ENCODE measurements at regions not wholly inside any gene's neighbourhood (a gene's known extent, or its start where the extent isn't known, plus 50 kb on each side); places are given as distances from the start of the nearest gene placed in this dataset.

DNA sequence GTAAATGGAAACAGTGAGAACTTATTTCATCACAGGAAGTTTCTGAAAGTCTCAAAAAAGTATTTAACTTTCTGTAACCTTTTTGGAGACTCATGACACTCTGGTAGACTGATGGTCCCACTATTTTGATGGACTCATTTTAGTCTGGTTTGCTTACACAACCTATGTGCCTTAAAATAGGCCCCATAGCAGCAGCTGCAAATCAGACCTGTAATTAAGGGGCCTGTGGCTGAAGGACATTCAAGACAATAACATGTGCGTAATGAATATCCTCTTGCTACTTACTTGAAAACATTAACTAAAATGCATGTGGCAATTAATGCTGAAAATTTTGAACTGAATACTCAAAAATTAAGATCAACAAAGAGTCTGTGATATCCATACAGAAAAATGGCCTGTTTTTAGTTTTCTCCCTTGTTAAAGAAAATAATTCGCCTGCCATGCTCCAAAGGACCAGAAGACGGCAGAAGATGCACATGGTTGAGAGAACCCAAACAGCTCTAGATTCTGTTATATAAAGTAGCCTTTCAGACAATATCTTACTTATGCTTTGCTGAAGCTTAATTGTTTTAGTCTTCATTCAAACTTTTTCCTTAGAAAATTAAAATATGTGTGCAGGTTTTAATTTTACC lies 568.5 kb downstream of the KCNA4 start (continued):
- TF ChIP-seq ZNF501 (tag by site-specific recombination; IDR thresholded peaks at IDR 0.05) (no peak), ZNF654 (tag by site-specific recombination; IDR thresholded peaks at IDR 0.05; ENCODE audit: low read depth) (no peak), ZNF76 (tag by site-specific recombination; IDR thresholded peaks at IDR 0.05; ENCODE audit: borderline replicate concordance, low read depth) (no peak)

DNA sequence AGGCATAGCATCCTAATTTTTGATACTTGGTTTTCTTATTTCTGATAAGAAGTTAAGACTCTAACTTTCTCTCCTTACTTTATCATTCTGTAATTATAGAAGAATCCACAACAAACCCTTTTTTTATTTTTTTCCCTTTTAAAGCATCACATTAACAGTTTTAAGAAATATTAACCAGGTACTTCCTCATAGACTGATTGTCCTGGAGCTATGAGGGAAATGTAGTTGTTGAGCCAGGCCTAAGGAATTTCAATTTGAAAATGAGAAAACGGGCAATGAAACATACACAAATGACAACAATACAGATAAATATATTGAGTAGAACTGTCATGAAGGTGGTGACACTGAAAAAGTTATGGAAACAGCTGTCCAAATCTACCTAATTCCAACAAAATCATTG lies 569.0 kb downstream of the KCNA4 start:
- no peaks in the 10 kb centered on the region for H3K9me3 ChIP-seq (ENCODE audit: control insufficient read depth, insufficient read depth, low read depth, low read length)
- ChIA-PET CTCF (interaction anchor here (0.6 to 1.0 kb wide), 3 partner anchors 15 to 897 kb away, joined by 3 to 4 read pairs (median 3); no protein-coding TSS in a partner anchor), POLR2A (no interaction called here)
- H3K4me3 ChIP-seq (ENCODE audit: low read depth, low read length) = no peak overlapping the region
- TF ChIP-seq ZNF544 (tag by site-specific recombination; IDR thresholded peaks at IDR 0.05) (no peak), ZNF510 (tag by site-specific recombination; IDR thresholded peaks at IDR 0.05; ENCODE audit: insufficient replicate concordance) (no peak), SP7 (tag by site-specific recombination; IDR thresholded peaks at IDR 0.05) (no peak), KLF16 (tag by site-specific recombination; IDR thresholded peaks at IDR 0.05) (no peak), ZNF561 (tag by site-specific recombination; IDR thresholded peaks at IDR 0.05; ENCODE audit: borderline replicate concordance) (no peak), ZNF530 (tag by site-specific recombination; IDR thresholded peaks at IDR 0.05; ENCODE audit: low read depth) (no peak), ZNF670 (tag by site-specific recombination; IDR thresholded peaks at IDR 0.05; ENCODE audit: low read depth) (no peak), SETDB1 (IDR thresholded peaks at IDR 0.05; ENCODE audit: insufficient read length, low read length) (no peak), FEZF1 (tag by site-specific recombination; IDR thresholded peaks at IDR 0.05) (no peak), BCL11B (tag by site-specific recombination; IDR thresholded peaks at IDR 0.05; ENCODE audit: low read depth) (no peak), ZNF335 (tag by site-specific recombination; conservative IDR thresholded peaks at IDR 0.05) (no peak), MZF1 (tag by site-specific recombination; IDR thresholded peaks at IDR 0.05; ENCODE audit: borderline replicate concordance) (no peak)
- TF ChIP-seq, protein P1, sequence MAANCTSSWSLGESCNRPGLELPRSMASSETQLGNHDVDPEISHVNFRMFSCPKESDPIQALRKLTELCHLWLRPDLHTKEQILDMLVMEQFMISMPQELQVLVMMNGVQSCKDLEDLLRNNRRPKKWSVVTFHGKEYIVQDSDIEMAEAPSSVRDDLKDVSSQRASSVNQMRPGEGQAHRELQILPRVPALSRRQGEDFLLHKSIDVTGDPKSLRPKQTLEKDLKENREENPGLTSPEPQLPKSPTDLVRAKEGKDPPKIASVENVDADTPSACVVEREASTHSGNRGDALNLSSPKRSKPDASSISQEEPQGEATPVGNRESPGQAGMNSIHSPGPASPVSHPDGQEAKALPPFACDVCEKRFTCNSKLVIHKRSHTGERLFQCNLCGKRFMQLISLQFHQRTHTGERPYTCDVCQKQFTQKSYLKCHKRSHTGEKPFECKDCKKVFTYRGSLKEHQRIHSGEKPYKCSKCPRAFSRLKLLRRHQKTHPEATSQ (tag by site-specific recombination; IDR thresholded peaks at IDR 0.05) = no peak
- TF ChIP-seq, protein P2, sequence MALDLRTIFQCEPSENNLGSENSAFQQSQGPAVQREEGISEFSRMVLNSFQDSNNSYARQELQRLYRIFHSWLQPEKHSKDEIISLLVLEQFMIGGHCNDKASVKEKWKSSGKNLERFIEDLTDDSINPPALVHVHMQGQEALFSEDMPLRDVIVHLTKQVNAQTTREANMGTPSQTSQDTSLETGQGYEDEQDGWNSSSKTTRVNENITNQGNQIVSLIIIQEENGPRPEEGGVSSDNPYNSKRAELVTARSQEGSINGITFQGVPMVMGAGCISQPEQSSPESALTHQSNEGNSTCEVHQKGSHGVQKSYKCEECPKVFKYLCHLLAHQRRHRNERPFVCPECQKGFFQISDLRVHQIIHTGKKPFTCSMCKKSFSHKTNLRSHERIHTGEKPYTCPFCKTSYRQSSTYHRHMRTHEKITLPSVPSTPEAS (tag by site-specific recombination; IDR thresholded peaks at IDR 0.05) = no peak
- TF ChIP-seq, protein P3, sequence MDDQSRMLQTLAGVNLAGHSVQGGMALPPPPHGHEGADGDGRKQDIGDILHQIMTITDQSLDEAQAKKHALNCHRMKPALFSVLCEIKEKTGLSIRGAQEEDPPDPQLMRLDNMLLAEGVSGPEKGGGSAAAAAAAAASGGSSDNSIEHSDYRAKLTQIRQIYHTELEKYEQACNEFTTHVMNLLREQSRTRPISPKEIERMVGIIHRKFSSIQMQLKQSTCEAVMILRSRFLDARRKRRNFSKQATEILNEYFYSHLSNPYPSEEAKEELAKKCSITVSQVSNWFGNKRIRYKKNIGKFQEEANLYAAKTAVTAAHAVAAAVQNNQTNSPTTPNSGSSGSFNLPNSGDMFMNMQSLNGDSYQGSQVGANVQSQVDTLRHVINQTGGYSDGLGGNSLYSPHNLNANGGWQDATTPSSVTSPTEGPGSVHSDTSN (CRISPR knock-in tag; IDR thresholded peaks at IDR 0.05) = no peak
- TF ChIP-seq, protein P4, sequence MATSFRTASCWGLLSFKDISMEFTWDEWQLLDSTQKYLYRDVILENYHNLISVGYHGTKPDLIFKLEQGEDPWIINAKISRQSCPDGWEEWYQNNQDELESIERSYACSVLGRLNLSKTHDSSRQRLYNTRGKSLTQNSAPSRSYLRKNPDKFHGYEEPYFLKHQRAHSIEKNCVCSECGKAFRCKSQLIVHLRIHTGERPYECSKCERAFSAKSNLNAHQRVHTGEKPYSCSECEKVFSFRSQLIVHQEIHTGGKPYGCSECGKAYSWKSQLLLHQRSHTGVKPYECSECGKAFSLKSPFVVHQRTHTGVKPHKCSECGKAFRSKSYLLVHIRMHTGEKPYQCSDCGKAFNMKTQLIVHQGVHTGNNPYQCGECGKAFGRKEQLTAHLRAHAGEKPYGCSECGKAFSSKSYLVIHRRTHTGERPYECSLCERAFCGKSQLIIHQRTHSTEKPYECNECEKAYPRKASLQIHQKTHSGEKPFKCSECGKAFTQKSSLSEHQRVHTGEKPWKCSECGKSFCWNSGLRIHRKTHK (tag by site-specific recombination; IDR thresholded peaks at IDR 0.05) = no peak
- TF ChIP-seq, protein P5, sequence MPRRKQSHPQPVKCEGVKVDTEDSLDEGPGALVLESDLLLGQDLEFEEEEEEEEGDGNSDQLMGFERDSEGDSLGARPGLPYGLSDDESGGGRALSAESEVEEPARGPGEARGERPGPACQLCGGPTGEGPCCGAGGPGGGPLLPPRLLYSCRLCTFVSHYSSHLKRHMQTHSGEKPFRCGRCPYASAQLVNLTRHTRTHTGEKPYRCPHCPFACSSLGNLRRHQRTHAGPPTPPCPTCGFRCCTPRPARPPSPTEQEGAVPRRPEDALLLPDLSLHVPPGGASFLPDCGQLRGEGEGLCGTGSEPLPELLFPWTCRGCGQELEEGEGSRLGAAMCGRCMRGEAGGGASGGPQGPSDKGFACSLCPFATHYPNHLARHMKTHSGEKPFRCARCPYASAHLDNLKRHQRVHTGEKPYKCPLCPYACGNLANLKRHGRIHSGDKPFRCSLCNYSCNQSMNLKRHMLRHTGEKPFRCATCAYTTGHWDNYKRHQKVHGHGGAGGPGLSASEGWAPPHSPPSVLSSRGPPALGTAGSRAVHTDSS (tag by site-specific recombination; IDR thresholded peaks at IDR 0.05) = no peak
- H3K4me1 ChIP-seq (ENCODE audit: control insufficient read depth, insufficient read depth, low read length) = no peaks in the 10 kb centered on the region
- H3K27ac ChIP-seq (ENCODE audit: extremely low read depth, low read depth, low read length) = no peak overlapping the region
- no peaks in the 10 kb centered on the region for H3K36me3 ChIP-seq (ENCODE audit: control insufficient read depth in 2 of 2, insufficient read depth in 1 of 2, low read length in 2 of 2)
